DOHH2 (cell line): ENCODE measurements at regions not wholly inside any gene's neighbourhood (a gene's known extent, or its start where the extent isn't known, plus 50 kb on each side); places are given as distances from the start of the nearest gene placed in this dataset.
"Not testable (repeated sequence)": the region's sequence is repeated elsewhere in the genome, so short reads cannot be mapped to it uniquely, and the experiment has no call there.

Experiments used
- H3F3A ChIP-seq: fragments of 200-600 bp; sonication (generic), shearing (Covaris generic); 2 replicates; pipeline ENCODE4 v1.6.0; 2016; ENCODE audit warnings: antibody characterized with exemption, mild to moderate bottlenecking; ENCODE audit not compliant: control insufficient read depth, insufficient read depth
- H3K27ac ChIP-seq: fragments of 200-600 bp; sonication (generic); 2 replicates; pipeline ENCODE4 v1.5.1; 2014; ENCODE audit warnings: low read depth, mild to moderate bottlenecking, low read length, moderate library complexity
- H3K27me3 ChIP-seq: fragments of 200-600 bp; sonication (generic); 2 replicates; pipeline ENCODE4 v1.6.1; 2014; ENCODE audit warnings: mild to moderate bottlenecking, low read length, mixed read lengths; ENCODE audit not compliant: control insufficient read depth
- H3K36me3 ChIP-seq: fragments of 200-600 bp; sonication (generic); 2 replicates; pipeline ENCODE4 v1.6.1; 2014; ENCODE audit warnings: mild to moderate bottlenecking, low read length, moderate library complexity, mixed read lengths; ENCODE audit not compliant: control insufficient read depth
- H3K4me1 ChIP-seq: fragments of 200-600 bp; sonication (generic); 2 replicates; pipeline ENCODE4 v1.6.1; 2014; ENCODE audit warnings: mild to moderate bottlenecking, low read length, mixed read lengths; ENCODE audit not compliant: control insufficient read depth
- H3K4me2 ChIP-seq: fragments of 200-600 bp; sonication (generic); 2 replicates; pipeline ENCODE4 v1.6.0; 2014; ENCODE audit warnings: mild to moderate bottlenecking, low read length, moderate library complexity
- H3K4me3 ChIP-seq: fragments of 200-600 bp; sonication (generic); 2 replicates; pipeline ENCODE4 v1.5.1; 2014; ENCODE audit warnings: mild to moderate bottlenecking, low read length, mixed read lengths
- H3K79me2 ChIP-seq: fragments of 200-600 bp; sonication (generic); 2 replicates; pipeline ENCODE4 v1.6.1; 2014; ENCODE audit warnings: mild to moderate bottlenecking, low read length, mixed read lengths; ENCODE audit not compliant: control insufficient read depth
- H3K9me2 ChIP-seq: fragments of 200-600 bp; sonication (generic); replicated peaks from 2 replicates; pipeline ENCODE4 v1.6.1; 2014; ENCODE audit warnings: mild to moderate bottlenecking, low read length, mixed read lengths; ENCODE audit not compliant: control insufficient read depth
- H3K9me3 ChIP-seq: fragments of 200-600 bp; sonication (generic); 2 replicates; pipeline ENCODE4 v1.6.1; 2014; ENCODE audit warnings: antibody characterized with exemption, low read length, mixed read lengths; ENCODE audit not compliant: control insufficient read depth, insufficient read depth
- H4K20me1 ChIP-seq: fragments of 200-600 bp; sonication (generic); 2 replicates; pipeline ENCODE4 v1.6.0; 2014; ENCODE audit warnings: low read depth, mild to moderate bottlenecking, antibody characterized with exemption, low read length, moderate library complexity; ENCODE audit not compliant: control insufficient read depth, insufficient read depth
- EZH2phosphoT487 ChIP-seq: fragments of 200-600 bp; sonication (generic); IDR thresholded peaks from 2 replicates; pipeline ENCODE4 v1.6.1; 2017; ENCODE audit warnings: borderline replicate concordance, mild to moderate bottlenecking, antibody characterized with exemption, low read length, moderate library complexity, mixed read lengths
- TF ChIP-seq, protein P1 (sequence below): fragments of 200-600 bp; sonication (generic); IDR thresholded peaks from one replicate; pipeline ENCODE4 v1.5.1; 2014; ENCODE audit warnings: antibody characterized with exemption, mild to moderate bottlenecking, low read depth, low read length; ENCODE audit not compliant: poor library complexity, severe bottlenecking

DNA sequence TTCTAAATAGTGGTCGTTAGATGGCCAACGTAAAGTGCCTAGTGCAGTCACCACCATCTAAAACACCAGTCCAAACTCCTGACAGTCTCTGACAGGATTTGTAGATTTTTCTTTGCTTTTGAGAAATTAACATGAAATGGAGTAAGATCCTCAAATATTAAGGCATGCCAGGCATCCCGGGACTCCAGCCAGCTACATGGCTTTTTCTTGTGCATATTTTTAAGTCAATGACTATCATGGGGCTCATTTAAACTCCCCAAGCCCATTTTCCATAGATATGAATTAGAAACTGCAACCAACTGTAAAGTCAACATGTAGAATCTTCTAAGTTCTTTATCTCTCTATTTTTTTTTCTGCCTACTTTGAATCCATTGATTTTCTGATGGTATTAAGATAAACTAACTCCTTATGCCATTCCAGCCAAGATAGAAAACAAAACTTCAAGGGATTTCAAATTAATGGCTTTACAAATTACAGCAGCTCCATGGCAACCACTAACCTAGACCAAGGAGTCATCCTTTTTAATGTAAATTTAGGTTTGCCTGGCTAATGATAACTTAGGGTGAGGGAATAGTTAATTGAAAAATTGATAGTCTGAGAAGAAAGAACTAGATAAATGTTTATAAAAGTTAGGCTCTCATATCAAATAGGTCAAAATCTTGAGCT lies 764.1 kb upstream of the NXPH2 start:
- no peaks in the 10 kb centered on the region for H3K4me1 ChIP-seq
- no peaks in the 10 kb centered on the region for H3F3A ChIP-seq
- TF ChIP-seq EZH2phosphoT487, result no peak
- TF ChIP-seq, protein P1, sequence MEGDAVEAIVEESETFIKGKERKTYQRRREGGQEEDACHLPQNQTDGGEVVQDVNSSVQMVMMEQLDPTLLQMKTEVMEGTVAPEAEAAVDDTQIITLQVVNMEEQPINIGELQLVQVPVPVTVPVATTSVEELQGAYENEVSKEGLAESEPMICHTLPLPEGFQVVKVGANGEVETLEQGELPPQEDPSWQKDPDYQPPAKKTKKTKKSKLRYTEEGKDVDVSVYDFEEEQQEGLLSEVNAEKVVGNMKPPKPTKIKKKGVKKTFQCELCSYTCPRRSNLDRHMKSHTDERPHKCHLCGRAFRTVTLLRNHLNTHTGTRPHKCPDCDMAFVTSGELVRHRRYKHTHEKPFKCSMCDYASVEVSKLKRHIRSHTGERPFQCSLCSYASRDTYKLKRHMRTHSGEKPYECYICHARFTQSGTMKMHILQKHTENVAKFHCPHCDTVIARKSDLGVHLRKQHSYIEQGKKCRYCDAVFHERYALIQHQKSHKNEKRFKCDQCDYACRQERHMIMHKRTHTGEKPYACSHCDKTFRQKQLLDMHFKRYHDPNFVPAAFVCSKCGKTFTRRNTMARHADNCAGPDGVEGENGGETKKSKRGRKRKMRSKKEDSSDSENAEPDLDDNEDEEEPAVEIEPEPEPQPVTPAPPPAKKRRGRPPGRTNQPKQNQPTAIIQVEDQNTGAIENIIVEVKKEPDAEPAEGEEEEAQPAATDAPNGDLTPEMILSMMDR, result no peak
- no peaks in the 10 kb centered on the region for H3K79me2 ChIP-seq
- H3K36me3 ChIP-seq, result no peaks in the 10 kb centered on the region
- H3K9me3 ChIP-seq, result no peaks in the 10 kb centered on the region
- no peaks in the 10 kb centered on the region for H3K27me3 ChIP-seq
- no peak overlapping the region for H3K4me3 ChIP-seq
- H3K9me2 ChIP-seq, result no peaks in the 10 kb centered on the region
- no peak overlapping the region for H3K27ac ChIP-seq
- H3K4me2 ChIP-seq, result no peak overlapping the region
- no peaks in the 10 kb centered on the region for H4K20me1 ChIP-seq

- H3K79me2 ChIP-seq, H3K4me2 ChIP-seq, H3K36me3 ChIP-seq, H3K4me3 ChIP-seq, H4K20me1 ChIP-seq, H3F3A ChIP-seq, H3K27me3 ChIP-seq, H3K9me3 ChIP-seq, H3K4me1 ChIP-seq, H3K27ac ChIP-seq, H3K9me2 ChIP-seq: not testable (repeated sequence)
These were observed 758.3 kb upstream of the NXPH2 start for GRCh38 chr2:139538332-139539020.

GRCh38 chr2:139529080-139529479 lies 748.9 kb upstream of the NXPH2 start:
- Histone ChIP-seq H3K4me2 (no peak overlapping the region), H3K9me2 (no peaks in the 10 kb centered on the region), H3K9me3 (no peaks in the 10 kb centered on the region)

DNA sequence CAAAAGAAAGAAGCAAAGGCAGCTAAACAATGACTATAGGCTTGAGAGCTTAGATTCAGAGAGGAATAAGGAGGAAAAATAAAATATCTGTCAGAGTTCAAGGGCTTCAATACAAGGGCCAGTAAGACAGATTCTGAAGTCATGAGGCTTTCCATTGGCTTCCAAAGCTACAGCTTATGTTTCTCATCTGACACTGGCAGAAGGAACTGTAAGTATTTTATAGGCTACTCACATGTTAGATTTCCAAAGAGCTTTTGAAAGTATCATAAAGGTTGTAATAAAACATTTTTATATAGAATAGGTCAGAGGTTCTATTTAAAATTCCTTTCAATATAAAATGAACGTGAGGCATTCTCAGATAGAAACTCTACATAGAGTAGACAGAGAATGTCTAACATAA lies 746.6 kb upstream of the NXPH2 start:
- H4K20me1 ChIP-seq, result no peaks in the 10 kb centered on the region
- no peak overlapping the region for H3K4me2 ChIP-seq
- TF ChIP-seq, protein P1, result no peak
- no peak for TF ChIP-seq EZH2phosphoT487
- H3F3A ChIP-seq, result no peaks in the 10 kb centered on the region
- no peaks in the 10 kb centered on the region for H3K36me3 ChIP-seq
- no peak overlapping the region for H3K4me3 ChIP-seq
- no peak overlapping the region for H3K27ac ChIP-seq
- H3K79me2 ChIP-seq, result no peaks in the 10 kb centered on the region
- no peaks in the 10 kb centered on the region for H3K9me2 ChIP-seq
- no peaks in the 10 kb centered on the region for H3K4me1 ChIP-seq
- no peaks in the 10 kb centered on the region for H3K9me3 ChIP-seq
- no peaks in the 10 kb centered on the region for H3K27me3 ChIP-seq

More at GRCh38 chr2:139529080-139529479, 748.9 kb upstream of the NXPH2 start:
- Histone ChIP-seq H3K36me3 (no peaks in the 10 kb centered on the region), H4K20me1 (no peaks in the 10 kb centered on the region), H3K79me2 (no peaks in the 10 kb centered on the region), H3F3A (no peaks in the 10 kb centered on the region), H3K4me1 (no peaks in the 10 kb centered on the region), H3K27ac (no peak overlapping the region), H3K4me3 (no peak overlapping the region), H3K27me3 (no peaks in the 10 kb centered on the region)
- TF ChIP-seq, protein P1, result no peak
- no peak for TF ChIP-seq EZH2phosphoT487
